GM08714 (cell line): ENCODE measurements at regions not wholly inside any gene's neighbourhood (a gene's known extent, or its start where the extent isn't known, plus 50 kb on each side); places are given as distances from the start of the nearest gene placed in this dataset.

ENCODE experiments used
- H3K4me3 ChIP-seq: fragments of 200-500 bp; sonication (Bioruptor generic); 2 replicates; pipeline ENCODE4 v1.5.1; 2014; ENCODE audit warnings: mild to moderate bottlenecking, low read length, inconsistent platforms
- ZNF274 ChIP-seq: IDR thresholded peaks from 2 replicates; pipeline ENCODE4 v1.6.1; 2012; ENCODE audit warnings: mild to moderate bottlenecking, low read depth, low read length

GRCh38 chr13:77409412-77409811 lies 82.5 kb upstream of the MYCBP2 start:
- TF ChIP-seq ZNF274 = no peak
- no peak overlapping the region for H3K4me3 ChIP-seq

DNA sequence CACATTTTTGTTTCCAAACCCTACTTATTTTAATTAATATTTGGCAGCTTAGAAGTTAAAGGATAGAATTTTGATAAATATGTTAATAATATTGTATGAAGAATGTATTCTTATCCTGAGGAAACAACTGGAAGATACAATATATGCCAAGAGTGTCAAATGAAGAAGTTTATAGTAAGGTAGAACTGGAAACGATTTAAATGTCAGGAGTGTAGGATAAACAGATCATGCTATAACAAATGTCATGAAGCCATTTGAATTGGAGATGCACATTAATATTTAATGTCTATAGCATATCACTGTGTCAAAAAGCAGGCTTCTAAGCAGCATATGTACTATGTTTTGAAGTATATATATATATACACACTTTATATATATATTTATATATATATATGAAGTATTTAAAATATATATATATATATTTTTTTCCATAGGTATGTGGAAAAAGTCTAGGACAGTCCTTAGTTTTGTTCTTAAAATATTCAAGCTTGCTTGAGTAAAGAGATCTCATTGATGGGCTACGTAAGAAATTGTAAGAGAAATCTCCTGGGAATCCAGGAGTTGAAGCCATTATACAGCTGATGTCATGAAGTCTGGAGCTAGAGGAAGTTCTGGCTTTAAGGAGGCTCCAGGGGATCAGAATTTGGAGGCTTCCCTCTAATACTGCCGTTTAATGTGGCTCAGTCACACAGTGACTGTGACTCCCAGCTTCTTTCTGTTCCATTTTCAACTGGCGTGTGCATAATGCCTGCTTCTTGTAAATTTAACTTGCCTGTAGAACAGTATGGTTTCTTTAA lies 79.9 kb upstream of the MYCBP2 start:
- no peak overlapping the region for H3K4me3 ChIP-seq
- TF ChIP-seq ZNF274 = no peak

- no peak for TF ChIP-seq ZNF274
- no peak overlapping the region for H3K4me3 ChIP-seq
Observed at GRCh38 chr13:77398825-77399620, 72.1 kb upstream of the MYCBP2 start.

GRCh38 chr13:77397636-77398035 lies 70.7 kb upstream of the MYCBP2 start:
- no peak overlapping the region for H3K4me3 ChIP-seq
- TF ChIP-seq ZNF274 = no peak

GRCh38 chr13:77391475-77391874 lies 64.6 kb upstream of the MYCBP2 start:
- no peak for TF ChIP-seq ZNF274
- no peak overlapping the region; the same call in 1 of the 2 replicates for H3K4me3 ChIP-seq

- no peak overlapping the region for H3K4me3 ChIP-seq
- no peak for TF ChIP-seq ZNF274
Observed at GRCh38 chr13:77390391-77390790, 63.5 kb upstream of the MYCBP2 start.

GRCh38 chr13:77389625-77390000 lies 62.7 kb upstream of the MYCBP2 start:
- H3K4me3 ChIP-seq = no peak overlapping the region
- no peak for TF ChIP-seq ZNF274

DNA sequence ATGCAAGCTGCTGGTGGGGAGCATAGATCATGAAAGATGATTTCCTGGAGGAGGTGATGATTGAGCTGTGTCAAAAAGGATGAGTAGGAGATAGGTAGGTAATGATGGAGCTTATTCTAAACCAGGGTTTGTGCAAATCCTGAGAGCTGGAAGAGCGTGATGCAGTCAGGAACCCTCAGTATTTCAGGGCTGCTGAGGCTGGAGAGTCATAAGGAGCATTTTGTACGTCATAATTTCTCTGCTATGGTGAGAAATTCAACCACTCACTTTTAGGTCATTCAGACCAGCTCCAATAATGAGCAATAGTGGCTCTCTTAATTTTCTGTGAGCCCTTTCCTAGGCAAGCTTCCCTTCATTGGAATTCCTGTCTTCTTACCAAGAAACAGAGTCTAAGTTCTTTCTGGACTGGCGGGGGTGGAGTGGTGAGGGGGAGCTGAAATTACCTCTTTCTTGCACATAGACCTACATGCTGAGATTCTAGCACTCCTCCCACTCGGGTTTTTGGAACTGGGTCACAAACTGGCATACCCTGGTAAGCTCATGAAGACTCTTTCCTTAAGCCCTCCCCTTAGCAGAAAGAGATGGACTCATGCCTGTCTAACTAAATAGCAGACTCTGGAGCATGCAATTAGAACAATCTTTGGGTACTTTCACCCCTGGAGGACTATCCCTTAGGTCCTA lies 62.2 kb upstream of the MYCBP2 start:
- no peak overlapping the region for H3K4me3 ChIP-seq
- TF ChIP-seq ZNF274 = no peak

DNA sequence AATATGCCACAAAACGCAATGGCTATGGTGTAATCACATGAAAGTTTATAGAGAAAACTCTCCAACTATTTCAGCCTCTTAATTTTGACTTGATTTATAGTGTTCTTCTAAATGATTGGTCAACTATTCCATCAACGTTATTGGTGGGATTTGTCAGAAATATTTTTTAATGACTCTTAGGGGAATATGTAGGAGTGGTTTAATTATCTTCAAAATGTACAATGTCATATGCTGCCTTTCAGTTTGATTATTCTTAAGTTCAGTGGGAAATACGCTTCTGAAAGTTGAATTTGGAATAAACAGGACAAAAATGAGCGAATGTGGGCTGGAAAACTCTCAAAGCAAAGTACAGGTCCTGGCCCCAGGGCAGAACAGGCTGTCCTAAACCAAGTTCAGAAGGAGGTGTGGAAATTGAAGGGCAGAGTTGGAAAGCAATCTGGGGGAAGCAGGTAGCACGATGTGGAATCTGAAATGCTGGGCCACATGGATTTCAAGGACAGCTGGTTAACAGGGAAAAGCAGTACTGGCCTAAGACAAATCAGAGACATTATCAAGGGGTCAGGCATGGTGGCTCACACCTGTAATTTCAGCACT lies 60.8 kb upstream of the MYCBP2 start:
- H3K4me3 ChIP-seq = no peak overlapping the region
- TF ChIP-seq ZNF274 = no peak

GRCh38 chr13:77386880-77387606 lies 60.1 kb upstream of the MYCBP2 start:
- TF ChIP-seq ZNF274 = no peak
- no peak overlapping the region for H3K4me3 ChIP-seq

DNA sequence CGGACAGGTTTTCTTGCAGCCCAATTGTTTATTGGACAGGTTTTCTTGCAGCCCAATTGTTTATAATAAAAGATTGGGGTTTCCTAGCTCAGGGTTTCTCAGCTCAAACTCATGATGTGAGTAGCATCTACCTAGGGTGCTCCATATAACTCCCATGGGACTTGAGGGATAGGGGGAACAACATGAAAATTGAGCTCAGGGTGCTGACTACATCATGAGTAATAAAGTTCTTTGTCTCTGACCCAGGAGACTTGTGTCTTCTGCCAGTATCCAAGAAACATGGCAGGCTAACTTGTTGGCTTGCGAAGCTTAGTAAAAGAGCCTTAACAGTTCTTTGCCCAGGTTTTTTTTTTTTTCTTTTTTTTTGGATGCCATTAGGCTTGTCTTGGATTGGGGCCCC lies 59.2 kb upstream of the MYCBP2 start:
- TF ChIP-seq ZNF274 = no peak
- no peak overlapping the region for H3K4me3 ChIP-seq

DNA sequence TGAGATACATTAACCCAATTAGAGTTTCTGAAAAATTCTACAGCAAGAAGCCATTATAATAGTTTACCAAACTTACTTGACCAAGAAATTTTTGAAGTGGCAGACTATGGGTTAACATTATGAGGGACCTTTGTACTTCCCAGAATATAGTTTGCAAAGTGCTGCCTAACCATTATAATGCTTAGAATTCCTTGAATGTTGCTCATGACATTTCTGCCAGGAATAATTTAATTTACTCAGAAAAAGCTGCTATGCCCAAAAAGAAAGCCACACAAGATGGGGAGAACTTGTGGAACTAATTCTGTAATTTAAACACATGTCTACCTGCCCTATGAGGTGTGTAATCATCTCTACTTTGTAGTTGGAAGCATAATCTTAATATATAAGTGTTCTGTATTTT lies 58.1 kb upstream of the MYCBP2 start:
- no peak for TF ChIP-seq ZNF274
- H3K4me3 ChIP-seq = no peak overlapping the region

- no peak for TF ChIP-seq ZNF274
- no peak overlapping the region for H3K4me3 ChIP-seq
Observed at GRCh38 chr13:77383097-77383496, 56.2 kb upstream of the MYCBP2 start.

GRCh38 chr13:77381059-77381458 lies 54.2 kb upstream of the MYCBP2 start:
- H3K4me3 ChIP-seq = no peak overlapping the region
- TF ChIP-seq ZNF274 = no peak
